GM18499 (cell line): ENCODE measurements at regions not wholly inside any gene's neighbourhood (a gene's known extent, or its start where the extent isn't known, plus 50 kb on each side); places are given as distances from the start of the nearest gene placed in this dataset.

Experiments used
- ATAC-seq: cut with Tn5 transposase; IDR thresholded peaks from one replicate; pipeline ENCODE4 v1.9.1; 2021; ENCODE audit warnings: moderate number of reproducible peaks; ENCODE audit not compliant: insufficient read depth, unreplicated experiment

DNA sequence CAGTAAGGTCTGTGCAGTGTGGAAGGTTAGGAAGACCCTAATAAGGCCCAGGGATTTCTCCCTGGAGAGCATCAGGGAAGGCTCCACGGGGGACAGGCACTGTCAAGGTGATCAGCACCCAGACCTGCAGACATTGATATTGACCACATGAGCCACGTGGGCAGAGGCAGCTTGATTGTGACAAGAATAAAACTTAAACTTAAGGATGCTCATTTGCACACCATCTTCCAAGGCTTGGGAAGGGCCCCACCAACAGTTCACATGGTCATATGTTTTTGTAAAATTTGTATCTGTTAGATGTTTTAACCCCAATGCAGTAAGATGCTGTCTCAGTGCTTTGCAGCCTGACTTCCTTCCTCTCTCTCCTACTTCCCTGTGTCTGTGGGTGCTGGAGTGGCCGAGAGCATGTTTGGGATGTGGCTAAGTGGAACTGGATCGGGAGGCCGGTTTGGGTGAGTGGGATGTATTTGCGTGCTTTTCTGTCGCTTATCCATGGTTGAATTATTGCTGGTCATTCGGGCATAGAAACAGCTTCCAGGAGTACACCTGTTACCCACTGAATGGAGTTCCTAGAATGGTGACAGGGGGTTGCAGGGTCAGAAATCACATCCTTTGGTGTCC lies 49.8 kb upstream of the OLIG2 start:
- ATAC-seq, result no peak
